Smooth muscle cell (in vitro differentiated cells): ENCODE measurements at regions not wholly inside any gene's neighbourhood (a gene's known extent, or its start where the extent isn't known, plus 50 kb on each side); places are given as distances from the start of the nearest gene placed in this dataset.

Experiments used
- DNase-seq: peaks from one replicate; lab custom pipeline; 2025; ENCODE audit not compliant: unreplicated experiment; lab: John Stamatoyannopoulos, UW
- H2AFZ ChIP-seq: fragments of 200-600 bp; sonication (generic); 2 replicates; pipeline ENCODE4 v1.6.0; 2016; ENCODE audit warnings: antibody characterized with exemption, low read depth, mild to moderate bottlenecking
- H3F3A ChIP-seq: fragments of 200-600 bp; sonication (generic); 2 replicates; pipeline ENCODE4 v1.6.0; 2017; ENCODE audit warnings: antibody characterized with exemption, low read depth
- H3K27ac ChIP-seq: fragments of 200-600 bp; sonication (generic); 2 replicates; pipeline ENCODE4 v1.5.1; 2016; ENCODE audit warnings: low read depth, mild to moderate bottlenecking
- H3K27me3 ChIP-seq: fragments of 200-600 bp; sonication (generic); 2 replicates; pipeline ENCODE4 v1.6.1; 2016; ENCODE audit warnings: low read depth, mild to moderate bottlenecking
- H3K36me3 ChIP-seq: fragments of 200-600 bp; sonication (generic); 2 replicates; pipeline ENCODE4 v1.5.1; 2016; ENCODE audit warnings: low read depth
- H3K4me1 ChIP-seq: fragments of 200-600 bp; sonication (generic); 2 replicates; pipeline ENCODE4 v1.5.1; 2016; ENCODE audit warnings: low read depth
- H3K4me2 ChIP-seq: fragments of 200-600 bp; sonication (generic); 2 replicates; pipeline ENCODE4 v1.6.0; 2016; ENCODE audit warnings: mild to moderate bottlenecking
- H3K4me3 ChIP-seq: fragments of 200-600 bp; sonication (generic); 2 replicates; pipeline ENCODE4 v1.5.1; 2016; ENCODE audit warnings: mild to moderate bottlenecking
- H3K79me2 ChIP-seq: fragments of 200-600 bp; sonication (generic); 2 replicates; pipeline ENCODE4 v1.6.0; 2016; ENCODE audit warnings: low read depth, mild to moderate bottlenecking
- H3K9ac ChIP-seq: fragments of 200-600 bp; sonication (generic); 2 replicates; pipeline ENCODE4 v1.6.0; 2016; ENCODE audit warnings: low read depth
- H3K9me3 ChIP-seq: fragments of 200-600 bp; sonication (generic); replicated peaks from 2 replicates; pipeline ENCODE4 v1.5.1; 2016; ENCODE audit warnings: low read depth
- H4K20me1 ChIP-seq: fragments of 200-600 bp; sonication (generic); 2 replicates; pipeline ENCODE4 v1.6.0; 2016; ENCODE audit warnings: low read depth
- WGBS: methylation state at CpG from one replicate; pipeline ENCODE4 v1.1.7; 2016; ENCODE audit warnings: low lambda C conversion rate; 5-methylcytosine and 5-hydroxymethylcytosine counted together
- TF ChIP-seq, protein P1 (sequence below): fragments of 200-600 bp; sonication (generic); IDR thresholded peaks from 2 replicates; pipeline ENCODE4 v1.5.1; 2017; ENCODE audit warnings: borderline replicate concordance, mild to moderate bottlenecking, antibody characterized with exemption; ENCODE audit not compliant: insufficient read depth, poor library complexity, severe bottlenecking

DNA sequence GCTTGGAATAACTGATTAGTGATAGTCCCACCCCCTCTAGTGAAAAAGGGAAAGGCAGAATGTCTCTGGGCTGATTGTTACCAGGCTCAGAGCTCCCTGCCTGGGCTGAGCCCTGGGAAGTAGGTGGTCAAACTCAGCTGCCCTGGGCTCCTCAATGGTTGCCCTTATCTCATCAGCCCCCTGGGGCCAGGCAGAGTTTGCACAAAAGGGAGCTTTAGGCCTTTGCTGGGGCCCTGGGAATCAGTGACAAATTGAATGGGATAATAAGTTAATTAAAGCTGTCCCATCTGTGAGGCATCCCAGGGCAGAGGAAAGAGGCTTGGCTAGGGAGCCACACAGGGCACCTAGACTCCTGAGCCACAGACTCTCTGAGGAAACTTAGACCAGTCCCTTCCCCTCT, 89.0 kb downstream of the EFNB1 start:
- Histone ChIP-seq H4K20me1 (no peaks in the 10 kb centered on the region), H3F3A (no peaks in the 10 kb centered on the region), H3K9me3 (no peaks in the 10 kb centered on the region), H3K4me1 (peaks cover 9% of the 10 kb centered on the region), H3K4me2 (no peak overlapping the region), H3K36me3 (no peaks in the 10 kb centered on the region), H2AFZ (no peak overlapping the region), H3K4me3 (no peak overlapping the region), H3K27me3 (no peaks in the 10 kb centered on the region), H3K9ac (no peak overlapping the region), H3K27ac (no peak overlapping the region), H3K79me2 (no peaks in the 10 kb centered on the region)
- TF ChIP-seq, protein P1, sequence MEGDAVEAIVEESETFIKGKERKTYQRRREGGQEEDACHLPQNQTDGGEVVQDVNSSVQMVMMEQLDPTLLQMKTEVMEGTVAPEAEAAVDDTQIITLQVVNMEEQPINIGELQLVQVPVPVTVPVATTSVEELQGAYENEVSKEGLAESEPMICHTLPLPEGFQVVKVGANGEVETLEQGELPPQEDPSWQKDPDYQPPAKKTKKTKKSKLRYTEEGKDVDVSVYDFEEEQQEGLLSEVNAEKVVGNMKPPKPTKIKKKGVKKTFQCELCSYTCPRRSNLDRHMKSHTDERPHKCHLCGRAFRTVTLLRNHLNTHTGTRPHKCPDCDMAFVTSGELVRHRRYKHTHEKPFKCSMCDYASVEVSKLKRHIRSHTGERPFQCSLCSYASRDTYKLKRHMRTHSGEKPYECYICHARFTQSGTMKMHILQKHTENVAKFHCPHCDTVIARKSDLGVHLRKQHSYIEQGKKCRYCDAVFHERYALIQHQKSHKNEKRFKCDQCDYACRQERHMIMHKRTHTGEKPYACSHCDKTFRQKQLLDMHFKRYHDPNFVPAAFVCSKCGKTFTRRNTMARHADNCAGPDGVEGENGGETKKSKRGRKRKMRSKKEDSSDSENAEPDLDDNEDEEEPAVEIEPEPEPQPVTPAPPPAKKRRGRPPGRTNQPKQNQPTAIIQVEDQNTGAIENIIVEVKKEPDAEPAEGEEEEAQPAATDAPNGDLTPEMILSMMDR, result no peak
- no peak for DNase-seq

DNA sequence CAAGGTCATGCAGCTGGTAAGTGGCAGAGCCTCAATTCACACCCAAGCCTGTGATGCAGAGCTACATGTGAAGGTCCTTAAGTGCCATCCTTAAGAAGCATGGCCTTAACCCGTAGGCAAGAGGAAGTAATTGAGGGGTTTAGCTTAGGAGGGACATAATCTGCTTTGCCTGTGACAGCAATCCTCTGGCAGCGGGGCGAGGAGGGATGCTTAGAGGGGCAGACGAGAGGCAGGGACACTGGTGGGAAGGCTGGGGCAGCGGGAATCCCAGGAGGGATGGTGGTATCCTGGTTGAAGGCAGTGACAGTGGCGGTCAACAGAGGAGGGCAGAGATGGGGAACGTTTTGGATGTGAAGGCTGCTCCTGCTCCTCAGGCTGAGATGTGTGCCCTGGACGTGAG, 88.1 kb downstream of the EFNB1 start:
- H3K27ac ChIP-seq, result no peak overlapping the region
- 71% methylated on average over 8 of the region's 8 CpGs for WGBS
- H3K9me3 ChIP-seq, result no peaks in the 10 kb centered on the region
- H3K4me1 ChIP-seq, result peaks cover 10% of the 10 kb centered on the region
- H3K36me3 ChIP-seq, result no peaks in the 10 kb centered on the region
- no peaks in the 10 kb centered on the region for H3K27me3 ChIP-seq
- TF ChIP-seq, protein P1, result no peak
- H2AFZ ChIP-seq, result no peak overlapping the region
- H3K4me3 ChIP-seq, result no peak overlapping the region
- no peak for DNase-seq
- H4K20me1 ChIP-seq, result no peaks in the 10 kb centered on the region
- H3F3A ChIP-seq, result no peaks in the 10 kb centered on the region
- H3K4me2 ChIP-seq, result no peak overlapping the region
- no peak overlapping the region for H3K9ac ChIP-seq
- no peaks in the 10 kb centered on the region for H3K79me2 ChIP-seq

DNA sequence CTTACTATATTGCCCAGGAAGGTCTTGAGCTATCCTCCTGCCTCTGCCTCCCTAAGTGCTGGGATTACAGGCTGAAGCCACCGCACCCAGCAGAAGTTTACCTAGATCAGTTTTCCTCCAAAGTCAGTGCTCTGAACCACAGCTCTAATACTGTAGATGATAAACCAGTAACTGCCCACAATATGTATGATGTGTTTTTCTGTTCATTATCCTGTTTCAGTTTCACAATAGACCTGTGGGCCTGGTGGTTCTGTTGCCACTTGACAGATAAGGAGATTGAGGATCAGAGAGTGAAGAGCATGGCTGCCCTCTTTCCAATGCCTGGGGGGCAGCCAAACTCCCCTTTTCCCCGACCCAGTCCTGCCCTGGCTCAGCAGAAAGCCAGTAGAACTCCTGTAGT, 87.0 kb downstream of the EFNB1 start:
- no peak overlapping the region for H2AFZ ChIP-seq
- 67% methylated on average over 2 of the region's 2 CpGs for WGBS
- peaks cover 17% of the 10 kb centered on the region for H3K4me1 ChIP-seq
- no peaks in the 10 kb centered on the region for H4K20me1 ChIP-seq
- H3K4me3 ChIP-seq, result no peak overlapping the region
- no peak overlapping the region for H3K4me2 ChIP-seq
- H3K27me3 ChIP-seq, result no peaks in the 10 kb centered on the region
- no peak overlapping the region for H3K27ac ChIP-seq
- DNase-seq, result no peak
- H3K9me3 ChIP-seq, result no peaks in the 10 kb centered on the region
- no peaks in the 10 kb centered on the region for H3F3A ChIP-seq
- no peaks in the 10 kb centered on the region for H3K36me3 ChIP-seq
- H3K79me2 ChIP-seq, result no peaks in the 10 kb centered on the region
- no peak overlapping the region for H3K9ac ChIP-seq
- TF ChIP-seq, protein P1, result no peak

DNA sequence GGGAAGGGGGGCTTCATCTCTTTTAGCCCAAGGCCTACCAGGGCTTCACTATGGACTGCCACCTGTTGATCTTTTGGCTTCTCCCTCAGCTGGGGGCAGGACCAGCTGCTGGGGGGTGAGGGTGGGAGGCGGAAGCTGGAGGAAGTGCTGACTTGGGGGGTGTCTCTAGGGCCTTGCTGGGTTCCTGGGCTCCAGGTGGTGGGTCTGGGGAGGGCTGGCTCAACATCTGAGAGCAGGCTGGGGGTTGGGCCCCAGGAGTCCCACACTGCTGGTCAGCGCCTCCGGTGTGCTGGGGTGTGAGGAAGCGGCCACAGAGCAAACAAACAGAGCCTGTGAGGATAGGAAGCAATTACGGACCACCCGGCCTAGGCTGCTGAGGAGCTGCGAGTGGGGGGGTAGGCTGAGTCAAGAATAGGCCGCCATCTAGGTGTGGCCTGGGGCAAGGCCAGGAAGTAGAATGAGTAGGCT, 85.7 kb downstream of the EFNB1 start:
- TF ChIP-seq, protein P1, result no peak
- H3K36me3 ChIP-seq, result no peaks in the 10 kb centered on the region
- WGBS, result 77% methylated on average over 7 of the region's 8 CpGs
- no peaks in the 10 kb centered on the region for H3K9me3 ChIP-seq
- no peaks in the 10 kb centered on the region for H4K20me1 ChIP-seq
- no peak overlapping the region for H3K27ac ChIP-seq
- no peaks in the 10 kb centered on the region for H3K27me3 ChIP-seq
- no peak for DNase-seq
- H3F3A ChIP-seq, result no peaks in the 10 kb centered on the region
- H2AFZ ChIP-seq, result no peak overlapping the region
- H3K9ac ChIP-seq, result no peak overlapping the region
- peaks cover 17% of the 10 kb centered on the region for H3K4me1 ChIP-seq
- no peaks in the 10 kb centered on the region for H3K79me2 ChIP-seq
- H3K4me2 ChIP-seq, result no peak overlapping the region
- H3K4me3 ChIP-seq, result no peak overlapping the region
